Cardiac muscle cell (in vitro differentiated cells and primary cell): ENCODE measurements at regions not wholly inside any gene's neighbourhood (a gene's known extent, or its start where the extent isn't known, plus 50 kb on each side); places are given as distances from the start of the nearest gene placed in this dataset.

Experiments
- DNase-seq, 2 donors: peaks; one replicate each; pipeline versions ENCODE4 v3.0.0 to v3.0.0-alpha.2; 2010 to 2017; ENCODE audit warnings: low read depth in 1 of 2, low spot score in 1 of 2
- H3K27ac ChIP-seq: fragments of 200-600 bp; sonication (generic); 2 replicates; pipeline ENCODE4 v1.5.1; 2016
- H3K27me3 ChIP-seq: fragments of 200-600 bp; sonication (generic); 2 replicates; pipeline ENCODE4 v1.6.0; 2016; ENCODE audit warnings: control low read depth
- H3K36me3 ChIP-seq: fragments of 200-600 bp; sonication (generic); 2 replicates; pipeline ENCODE4 v1.5.1; 2016; ENCODE audit warnings: control low read depth
- H3K4me1 ChIP-seq: fragments of 200-600 bp; sonication (generic); 2 replicates; pipeline ENCODE4 v1.8.1; 2017; ENCODE audit warnings: low read depth, mild to moderate bottlenecking, mixed run types
- H3K4me3 ChIP-seq: fragments of 200-600 bp; sonication (generic); 2 replicates; pipeline ENCODE4 v1.5.1; 2016; ENCODE audit warnings: mild to moderate bottlenecking
- H3K9me3 ChIP-seq: fragments of 200-600 bp; sonication (generic); 2 replicates; pipeline ENCODE4 v1.5.1; 2017; ENCODE audit warnings: low read depth, mild to moderate bottlenecking, control low read depth
- TF ChIP-seq, protein P1 (sequence below): IDR thresholded peaks from 2 replicates; pipeline ENCODE4 v1.5.1; 2012; ENCODE audit warnings: low read depth, mild to moderate bottlenecking, low read length

DNA sequence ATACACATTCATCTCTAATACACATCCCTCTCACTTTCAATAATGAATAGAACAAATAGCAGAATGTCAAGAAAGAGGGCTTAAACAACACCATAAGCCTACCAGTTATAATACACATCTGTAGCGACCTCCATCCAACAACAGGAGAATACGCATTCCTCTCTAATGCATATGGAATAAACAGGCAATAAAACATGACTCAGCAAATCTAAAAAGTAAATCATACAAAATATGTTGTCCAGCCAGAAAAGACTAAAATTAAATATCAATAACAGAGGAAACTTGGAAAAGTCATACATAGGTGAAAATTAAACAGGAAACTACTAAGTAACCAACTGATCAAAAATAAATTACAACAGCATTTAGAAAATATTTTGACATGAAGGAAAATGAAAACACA lies 1127.5 kb upstream of the NCAM2 start:
- Histone ChIP-seq H3K9me3 (no peaks in the 10 kb centered on the region), H3K36me3 (no peaks in the 10 kb centered on the region), H3K27ac (no peak overlapping the region), H3K4me3 (no peak overlapping the region), H3K27me3 (no peaks in the 10 kb centered on the region), H3K4me1 (no peaks in the 10 kb centered on the region)
- DNase-seq: no peak
- TF ChIP-seq, protein P1, sequence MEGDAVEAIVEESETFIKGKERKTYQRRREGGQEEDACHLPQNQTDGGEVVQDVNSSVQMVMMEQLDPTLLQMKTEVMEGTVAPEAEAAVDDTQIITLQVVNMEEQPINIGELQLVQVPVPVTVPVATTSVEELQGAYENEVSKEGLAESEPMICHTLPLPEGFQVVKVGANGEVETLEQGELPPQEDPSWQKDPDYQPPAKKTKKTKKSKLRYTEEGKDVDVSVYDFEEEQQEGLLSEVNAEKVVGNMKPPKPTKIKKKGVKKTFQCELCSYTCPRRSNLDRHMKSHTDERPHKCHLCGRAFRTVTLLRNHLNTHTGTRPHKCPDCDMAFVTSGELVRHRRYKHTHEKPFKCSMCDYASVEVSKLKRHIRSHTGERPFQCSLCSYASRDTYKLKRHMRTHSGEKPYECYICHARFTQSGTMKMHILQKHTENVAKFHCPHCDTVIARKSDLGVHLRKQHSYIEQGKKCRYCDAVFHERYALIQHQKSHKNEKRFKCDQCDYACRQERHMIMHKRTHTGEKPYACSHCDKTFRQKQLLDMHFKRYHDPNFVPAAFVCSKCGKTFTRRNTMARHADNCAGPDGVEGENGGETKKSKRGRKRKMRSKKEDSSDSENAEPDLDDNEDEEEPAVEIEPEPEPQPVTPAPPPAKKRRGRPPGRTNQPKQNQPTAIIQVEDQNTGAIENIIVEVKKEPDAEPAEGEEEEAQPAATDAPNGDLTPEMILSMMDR: no peak

DNA sequence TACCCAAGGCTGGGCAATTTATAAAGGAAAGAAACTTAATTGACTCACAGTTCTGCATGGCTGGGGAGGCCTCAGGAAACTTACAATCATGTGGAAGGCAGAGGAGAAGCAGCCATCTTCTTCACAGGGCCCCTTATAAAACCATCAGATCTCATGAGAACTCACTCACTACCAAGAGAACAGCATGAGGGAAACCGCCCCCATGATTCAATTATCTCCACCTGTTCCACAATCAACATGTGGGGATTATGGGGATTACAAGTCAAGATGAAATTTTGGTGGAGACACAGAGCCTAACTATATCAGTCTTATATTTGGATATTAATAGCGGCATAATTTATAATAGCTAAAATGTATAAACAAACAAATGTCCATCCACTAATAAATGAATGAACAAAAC lies 1123.7 kb upstream of the NCAM2 start:
- no peak overlapping the region for H3K27ac ChIP-seq
- no peaks in the 10 kb centered on the region for H3K27me3 ChIP-seq
- TF ChIP-seq, protein P1: no peak
- H3K4me1 ChIP-seq: no peaks in the 10 kb centered on the region
- no peaks in the 10 kb centered on the region for H3K9me3 ChIP-seq
- no peak for DNase-seq
- no peaks in the 10 kb centered on the region for H3K36me3 ChIP-seq
- H3K4me3 ChIP-seq: no peak overlapping the region

DNA sequence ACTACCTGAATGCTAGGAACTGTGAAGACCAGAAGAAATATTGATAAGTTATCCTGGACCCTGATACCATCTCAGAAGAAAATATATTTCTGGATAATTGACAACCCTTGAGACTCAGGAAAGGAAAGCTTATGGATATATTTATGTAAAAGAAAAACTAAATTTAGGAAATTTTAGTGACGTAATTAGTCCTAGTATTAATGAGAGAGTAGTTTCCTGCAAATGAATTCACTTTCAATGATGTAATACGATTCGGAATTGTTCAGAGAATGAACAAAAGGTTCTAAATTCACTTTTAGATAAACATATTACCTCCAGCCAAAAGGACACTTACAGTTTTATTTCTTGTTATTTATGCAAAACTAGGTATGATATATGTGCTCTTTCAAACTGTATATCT lies 1120.1 kb upstream of the NCAM2 start:
- TF ChIP-seq, protein P1: no peak
- Histone ChIP-seq H3K4me3 (no peak overlapping the region), H3K9me3 (no peaks in the 10 kb centered on the region), H3K36me3 (no peaks in the 10 kb centered on the region), H3K27me3 (no peaks in the 10 kb centered on the region), H3K4me1 (no peaks in the 10 kb centered on the region), H3K27ac (no peak overlapping the region)
- DNase-seq: no peak

DNA sequence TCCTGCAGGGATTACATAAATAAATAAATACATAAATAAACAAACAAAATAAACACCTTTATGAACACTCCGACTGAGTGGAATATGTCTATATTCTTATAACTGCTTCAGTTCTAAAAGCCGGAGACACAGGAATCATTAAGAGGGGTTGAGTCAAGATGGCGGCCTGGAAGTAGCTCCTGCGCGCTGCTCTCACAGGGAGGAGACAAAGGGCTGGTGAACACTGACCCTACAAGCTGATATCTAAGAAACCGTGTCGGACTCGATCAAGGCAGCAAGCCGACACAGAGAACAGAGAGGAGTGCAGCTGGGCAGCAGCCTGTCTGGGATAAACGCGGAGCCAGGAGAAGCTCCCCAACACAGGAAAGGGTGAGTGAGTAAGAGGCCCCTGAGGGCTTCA lies 1098.6 kb upstream of the NCAM2 start:
- Histone ChIP-seq H3K4me1 (no peaks in the 10 kb centered on the region), H3K36me3 (no peaks in the 10 kb centered on the region), H3K27me3 (no peaks in the 10 kb centered on the region), H3K4me3 (no peak overlapping the region), H3K27ac (no peak overlapping the region), H3K9me3 (no peaks in the 10 kb centered on the region)
- TF ChIP-seq, protein P1: no peak
- DNase-seq: no peak

DNA sequence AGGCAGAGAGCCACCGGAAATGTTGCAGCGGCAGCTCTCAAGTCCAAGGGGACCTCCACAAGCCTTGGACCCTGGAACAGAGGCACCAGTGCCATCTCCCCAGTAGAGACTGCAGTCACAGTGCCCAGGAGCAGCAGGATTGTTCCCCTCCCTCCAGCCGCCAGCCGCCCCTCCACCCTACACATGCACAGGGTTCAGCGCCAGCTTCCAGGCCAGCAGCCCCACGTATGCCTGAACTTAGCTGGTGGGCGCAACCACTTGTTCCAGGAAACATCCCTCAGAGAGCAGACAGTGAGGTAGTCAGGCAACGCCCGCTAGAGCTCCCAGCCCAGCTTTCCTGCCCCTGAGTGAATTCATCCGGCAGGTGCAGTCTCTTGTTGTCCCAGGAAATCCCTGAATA lies 1098.1 kb upstream of the NCAM2 start:
- H3K36me3 ChIP-seq: no peaks in the 10 kb centered on the region

DNA sequence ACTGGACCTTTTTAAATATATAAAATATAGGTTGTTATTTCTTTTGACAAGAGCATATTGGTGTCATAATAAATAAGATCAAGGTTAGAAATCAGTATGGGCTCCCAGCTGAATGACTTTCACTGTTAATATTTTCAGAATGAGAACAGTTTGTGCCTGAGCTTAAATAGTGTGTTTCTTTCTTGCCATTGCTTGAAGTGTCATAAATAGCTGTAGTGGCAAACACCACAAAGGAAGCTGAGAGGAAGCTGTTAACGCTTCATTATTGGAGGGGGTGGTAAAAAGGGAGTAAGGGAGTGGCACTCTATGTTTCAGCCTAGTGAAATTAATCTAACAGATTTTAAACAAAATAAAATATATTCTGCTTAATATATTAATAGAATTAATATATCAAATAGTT lies 1089.8 kb upstream of the NCAM2 start:
- H3K4me3 ChIP-seq: no peak overlapping the region
- TF ChIP-seq, protein P1: no peak
- no peak overlapping the region for H3K27ac ChIP-seq
- no peaks in the 10 kb centered on the region for H3K4me1 ChIP-seq
- no peaks in the 10 kb centered on the region for H3K27me3 ChIP-seq
- no peaks in the 10 kb centered on the region for H3K36me3 ChIP-seq
- no peaks in the 10 kb centered on the region for H3K9me3 ChIP-seq
- DNase-seq: no peak

More for the DNA sequence above, 1098.1 kb upstream of the NCAM2 start:
- no peaks in the 10 kb centered on the region for H3K27me3 ChIP-seq
- no peaks in the 10 kb centered on the region for H3K9me3 ChIP-seq
- no peak overlapping the region for H3K4me3 ChIP-seq
- no peaks in the 10 kb centered on the region for H3K4me1 ChIP-seq
- TF ChIP-seq, protein P1: no peak
- H3K27ac ChIP-seq: no peak overlapping the region
- DNase-seq: no peak
